ENCODE measurements at regions not wholly inside any gene's neighbourhood (a gene's known extent, or its start where the extent isn't known, plus 50 kb on each side); places are given as distances from the start of the nearest gene placed in this dataset.

- TF ChIP-seq POLR2A (conservative IDR thresholded peaks at IDR 0.05) (no peak), CTBP1 (IDR thresholded peaks at IDR 0.05; ENCODE audit: borderline replicate concordance) (no peak), CEBPB (tag; IDR thresholded peaks at IDR 0.05) (no peak), CTCF (IDR thresholded peaks at IDR 0.05 in 2 of 3, conservative IDR thresholded peaks at IDR 0.05 in 1 of 3; ENCODE audit: insufficient read depth in 2 of 3, low read depth in 1 of 3, low read length in 3 of 3) (no peak), YY1 (IDR thresholded peaks at IDR 0.05; ENCODE audit: borderline replicate concordance in 1 of 3, control insufficient read depth in 1 of 3, extremely low read depth in 1 of 3, insufficient read depth in 3 of 3, insufficient read length in 1 of 3, insufficient replicate concordance in 2 of 3, low read depth in 1 of 3, low read length in 2 of 3) (no peak), L3MBTL2 (IDR thresholded peaks at IDR 0.05) (no peak), FOXK2 (conservative IDR thresholded peaks at IDR 0.05 in 1 of 2, IDR thresholded peaks at IDR 0.05 in 1 of 2; ENCODE audit: low read depth in 2 of 2) (no peak)
Measured at GRCh38 chr1:39128959-39129358, 75.5 kb upstream of the MACF1 start.
